Vagina (tissue), 2 donors: ENCODE measurements at regions not wholly inside any gene's neighbourhood (a gene's known extent, or its start where the extent isn't known, plus 50 kb on each side); places are given as distances from the start of the nearest gene placed in this dataset.

Source experiments
- CTCF ChIP-seq, 3 experiments: fragments of 450-650 bp in 2 of 3; fragments of 200-600 bp in 1 of 3; sonication (generic) in 1 of 3; IDR thresholded peaks; one replicate each; pipeline ENCODE4 v1.5.1; 2017 to 2019; ENCODE audit warnings: antibody characterized with exemption in 3 of 3, mild to moderate bottlenecking in 2 of 3, moderate library complexity in 2 of 3
- POLR2A ChIP-seq, 2 donors: fragments of 450-650 bp; IDR thresholded peaks; one replicate each; pipeline ENCODE4 v1.6.1; 2017; ENCODE audit warnings: antibody characterized with exemption in 2 of 2, mild to moderate bottlenecking in 2 of 2, moderate library complexity in 2 of 2

- TF ChIP-seq CTCF (IDR thresholded peaks at IDR 0.05) (no peak), POLR2A (IDR thresholded peaks at IDR 0.05) (no peak)
These were observed 184.2 kb upstream of the RALGAPA2 start for GRCh38 chr20:20896606-20897005.
